COR-L47 (cell line): ENCODE measurements at regions not wholly inside any gene's neighbourhood (a gene's known extent, or its start where the extent isn't known, plus 50 kb on each side); places are given as distances from the start of the nearest gene placed in this dataset.
"Not testable (repeated sequence)": the region's sequence is repeated elsewhere in the genome, so short reads cannot be mapped to it uniquely, and the experiment has no call there.

Experiments used
- DNase-seq: peaks from one replicate; lab custom pipeline; 2025; lab: John Stamatoyannopoulos, UW

- DNase-seq, result no peak
These were observed 70.4 kb upstream of the ACTRT2 start for GRCh38 chr1:2950926-2951305.

GRCh38 chr1:2951856-2952255, 69.4 kb upstream of the ACTRT2 start:
- no peak for DNase-seq

GRCh38 chr1:2952371-2952770, 68.9 kb upstream of the ACTRT2 start:
- no peak for DNase-seq

- DNase-seq, result no peak
These were observed 68.3 kb upstream of the ACTRT2 start for GRCh38 chr1:2952992-2953391.

- no peak for DNase-seq
These were observed 67.5 kb upstream of the ACTRT2 start for GRCh38 chr1:2953688-2954285.

GRCh38 chr1:2955652-2956051, 65.6 kb upstream of the ACTRT2 start:
- no peak for DNase-seq

- DNase-seq, result no peak
These were observed 64.7 kb upstream of the ACTRT2 start for GRCh38 chr1:2956576-2956975.

GRCh38 chr1:2957329-2957728, 63.9 kb upstream of the ACTRT2 start:
- DNase-seq, result no peak

- not testable (repeated sequence) for DNase-seq
These were observed 61.4 kb upstream of the ACTRT2 start for GRCh38 chr1:2959881-2960280.

- no peak for DNase-seq
These were observed 60.2 kb upstream of the ACTRT2 start for GRCh38 chr1:2961081-2961480.

- no peak for DNase-seq
These were observed 59.6 kb upstream of the ACTRT2 start for GRCh38 chr1:2961661-2962060.

GRCh38 chr1:2962061-2962460, 59.2 kb upstream of the ACTRT2 start:
- DNase-seq, result no peak

- no peak for DNase-seq
These were observed 58.7 kb upstream of the ACTRT2 start for GRCh38 chr1:2962541-2962940.

GRCh38 chr1:2962946-2963345, 58.3 kb upstream of the ACTRT2 start:
- no peak for DNase-seq

- no peak for DNase-seq
These were observed 55.6 kb upstream of the ACTRT2 start for GRCh38 chr1:2965676-2966075.

GRCh38 chr1:2966449-2967328, 54.6 kb upstream of the ACTRT2 start:
- no peak for DNase-seq

- DNase-seq, result no peak
These were observed 53.9 kb upstream of the ACTRT2 start for GRCh38 chr1:2967329-2967725.

- no peak for DNase-seq
These were observed 53.4 kb upstream of the ACTRT2 start for GRCh38 chr1:2967881-2968280.

- DNase-seq, result no peak
These were observed 52.8 kb upstream of the ACTRT2 start for GRCh38 chr1:2968471-2968881.

GRCh38 chr1:2969011-2969844, 52.0 kb upstream of the ACTRT2 start:
- no peak for DNase-seq

- DNase-seq, result no peak
These were observed 51.4 kb upstream of the ACTRT2 start for GRCh38 chr1:2969845-2970291.

GRCh38 chr1:2970311-2971071, 50.8 kb upstream of the ACTRT2 start:
- no peak for DNase-seq
